Activated naive CD8-positive, alpha-beta T cell (primary cell): ENCODE measurements at regions not wholly inside any gene's neighbourhood (a gene's known extent, or its start where the extent isn't known, plus 50 kb on each side); places are given as distances from the start of the nearest gene placed in this dataset.

ENCODE experiments used
- H3K27ac Mint-ChIP-seq: one replicate; pipeline ENCODE4 v1.8.0; 2021; ENCODE audit warnings: mixed read lengths
- H3K27me3 Mint-ChIP-seq: one replicate; pipeline ENCODE4 v1.8.0; 2021; ENCODE audit warnings: mixed read lengths
- H3K36me3 Mint-ChIP-seq: one replicate; pipeline ENCODE4 v1.8.0; 2021; ENCODE audit warnings: mixed read lengths
- H3K4me1 Mint-ChIP-seq: one replicate; pipeline ENCODE4 v1.8.0; 2021; ENCODE audit warnings: low read depth, mixed read lengths
- H3K4me3 Mint-ChIP-seq: one replicate; pipeline ENCODE4 v1.8.0; 2021; ENCODE audit warnings: mild to moderate bottlenecking, mixed read lengths
- H3K9me3 Mint-ChIP-seq: one replicate; pipeline ENCODE4 v1.8.0; 2021; ENCODE audit warnings: low read depth, mixed read lengths

DNA sequence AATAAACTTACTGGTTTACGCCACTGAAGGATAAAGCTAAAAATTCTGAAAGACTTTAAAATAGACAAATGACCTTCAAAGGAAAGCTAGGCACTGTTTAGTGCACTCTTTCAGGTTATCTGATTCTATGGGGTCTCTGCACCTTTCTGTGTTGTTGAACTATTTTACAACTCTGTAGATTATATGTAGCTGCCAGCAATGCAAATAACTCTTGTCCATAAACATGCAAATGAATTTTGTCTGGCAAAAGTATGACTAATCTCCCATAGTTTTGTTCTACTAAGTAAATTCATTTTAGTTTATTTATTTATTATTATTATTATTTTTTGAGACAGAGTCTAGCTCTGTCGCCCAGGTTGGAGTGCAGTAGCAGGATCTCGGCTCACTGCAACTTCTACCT, 266.3 kb upstream of the CCDC196 start:
- Mint-ChIP-seq H3K27me3 (peaks cover 2% of the 10 kb centered on the region), H3K9me3 (peaks cover 5% of the 10 kb centered on the region), H3K36me3 (no peaks in the 10 kb centered on the region), H3K4me1 (no peaks in the 10 kb centered on the region), H3K27ac (no peak overlapping the region), H3K4me3 (no peak overlapping the region)

DNA sequence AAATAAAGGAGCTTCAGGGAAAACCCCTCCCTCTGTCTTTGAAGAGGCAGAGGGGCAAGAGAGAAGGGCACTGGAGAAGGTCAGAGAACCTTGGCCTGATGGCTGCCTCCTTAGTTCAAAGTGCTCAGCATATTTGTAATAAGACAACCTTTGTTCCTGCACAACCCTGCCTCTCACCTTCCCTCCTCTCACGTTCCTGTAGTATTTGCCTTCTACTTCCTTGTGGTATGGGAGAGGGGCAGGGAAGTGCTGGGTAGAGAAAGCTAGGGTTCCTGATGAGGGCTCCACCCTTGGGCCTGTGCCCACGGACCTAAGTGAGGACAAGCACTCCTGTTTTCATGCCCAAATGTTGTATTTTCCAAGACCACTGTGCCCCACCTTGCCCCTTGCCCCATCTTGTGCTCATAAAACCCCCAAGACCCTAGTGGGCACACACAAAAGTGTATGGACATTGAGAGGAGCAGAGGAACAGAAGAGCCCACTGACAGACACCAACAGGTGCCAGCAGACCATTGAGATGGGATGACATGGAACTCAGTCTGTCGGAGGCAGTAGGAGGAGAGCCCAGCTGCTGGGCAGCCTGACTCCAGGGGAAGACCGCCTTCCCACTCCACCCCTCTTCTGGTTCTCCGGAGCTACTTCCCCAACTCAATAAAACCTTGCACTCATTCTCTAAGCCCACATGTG, 261.5 kb upstream of the CCDC196 start:
- Mint-ChIP-seq H3K27me3 (peaks cover 1% of the 10 kb centered on the region), H3K36me3 (peaks cover 4% of the 10 kb centered on the region), H3K4me1 (no peaks in the 10 kb centered on the region), H3K9me3 (peaks cover 8% of the 10 kb centered on the region), H3K4me3 (no peak overlapping the region), H3K27ac (no peak overlapping the region)

DNA sequence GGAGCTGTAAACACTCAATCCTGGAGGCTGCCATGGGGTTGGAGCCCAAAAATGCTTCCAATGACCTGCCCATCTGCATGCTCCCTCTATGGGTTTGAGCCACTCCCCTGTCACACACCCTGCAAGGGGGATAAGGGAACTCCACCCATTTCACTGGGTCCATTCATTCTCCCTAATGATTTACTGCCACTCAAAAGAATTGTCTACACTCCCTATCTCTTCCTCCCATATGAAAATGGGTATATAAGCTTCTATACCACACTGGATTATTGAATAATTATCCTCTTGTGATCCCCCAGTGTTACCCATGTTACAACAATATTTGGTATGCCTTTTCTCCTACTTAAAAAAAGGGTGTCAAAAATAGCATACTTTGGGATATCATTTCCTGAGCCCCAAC, 260.8 kb upstream of the CCDC196 start:
- Mint-ChIP-seq H3K4me3 (no peak overlapping the region), H3K27ac (no peak overlapping the region), H3K36me3 (peaks cover 8% of the 10 kb centered on the region), H3K4me1 (no peaks in the 10 kb centered on the region), H3K27me3 (peaks cover 2% of the 10 kb centered on the region), H3K9me3 (peaks cover 11% of the 10 kb centered on the region)

DNA sequence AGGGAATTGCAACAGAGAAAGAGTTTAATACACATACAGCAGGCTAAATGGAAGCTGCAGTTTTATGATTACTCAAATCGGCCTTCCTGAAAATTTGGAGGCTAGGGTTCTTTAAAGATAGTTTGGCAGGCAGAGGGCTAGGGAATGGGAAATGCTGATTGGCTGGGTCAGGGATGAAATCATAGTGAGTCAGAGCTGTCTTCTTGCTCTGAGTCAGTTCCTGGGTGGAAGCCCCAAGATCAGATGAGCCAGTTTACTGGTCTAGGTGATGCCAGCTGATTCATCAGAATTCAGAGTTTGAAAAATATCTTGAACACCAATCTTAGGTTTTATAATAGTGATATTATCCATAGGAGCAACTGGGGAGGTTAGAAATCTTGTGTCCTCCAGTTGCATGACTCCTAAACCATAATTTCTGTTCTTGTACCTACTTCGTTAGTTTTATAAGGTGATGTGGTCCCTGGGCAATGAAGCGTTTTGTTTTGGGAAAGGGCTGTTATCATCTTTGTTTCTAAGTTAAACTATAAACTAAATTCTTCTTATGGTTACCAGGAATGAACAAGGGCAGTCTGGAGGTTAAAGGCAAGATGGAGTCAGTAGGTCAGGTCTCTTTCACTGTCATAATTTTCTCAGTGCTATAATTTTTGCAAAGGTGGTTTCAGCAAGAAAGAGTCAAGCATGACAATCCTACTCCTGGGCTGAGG, 257.8 kb upstream of the CCDC196 start:
- no peaks in the 10 kb centered on the region for H3K4me1 Mint-ChIP-seq
- H3K27me3 Mint-ChIP-seq: peaks cover 12% of the 10 kb centered on the region
- peaks cover 12% of the 10 kb centered on the region for H3K36me3 Mint-ChIP-seq
- H3K9me3 Mint-ChIP-seq: peaks cover 11% of the 10 kb centered on the region
- no peak overlapping the region for H3K4me3 Mint-ChIP-seq
- H3K27ac Mint-ChIP-seq: no peak overlapping the region

DNA sequence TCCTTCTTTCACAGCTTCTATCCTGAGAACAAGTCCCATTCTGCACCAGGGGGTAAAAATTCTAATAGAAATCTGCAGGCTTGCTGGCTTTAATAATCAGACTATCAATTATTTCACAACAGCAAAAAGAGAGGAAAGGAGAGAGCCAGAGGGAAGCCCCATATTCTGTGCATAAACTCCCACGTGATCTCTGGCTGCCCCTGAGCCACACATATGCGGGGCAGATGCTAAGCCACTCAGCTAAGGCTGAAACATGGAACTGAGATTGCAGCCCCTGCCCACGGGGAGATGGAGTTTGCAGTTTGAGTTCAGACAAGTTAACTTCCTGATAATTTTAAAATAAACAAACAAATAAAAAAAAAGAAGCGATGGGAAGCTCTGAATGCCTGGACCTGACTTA, 254.4 kb upstream of the CCDC196 start:
- H3K4me3 Mint-ChIP-seq: no peak overlapping the region
- peaks cover 11% of the 10 kb centered on the region for H3K9me3 Mint-ChIP-seq
- peaks cover 10% of the 10 kb centered on the region for H3K36me3 Mint-ChIP-seq
- peaks cover 15% of the 10 kb centered on the region for H3K27me3 Mint-ChIP-seq
- no peak overlapping the region for H3K27ac Mint-ChIP-seq
- H3K4me1 Mint-ChIP-seq: no peaks in the 10 kb centered on the region

DNA sequence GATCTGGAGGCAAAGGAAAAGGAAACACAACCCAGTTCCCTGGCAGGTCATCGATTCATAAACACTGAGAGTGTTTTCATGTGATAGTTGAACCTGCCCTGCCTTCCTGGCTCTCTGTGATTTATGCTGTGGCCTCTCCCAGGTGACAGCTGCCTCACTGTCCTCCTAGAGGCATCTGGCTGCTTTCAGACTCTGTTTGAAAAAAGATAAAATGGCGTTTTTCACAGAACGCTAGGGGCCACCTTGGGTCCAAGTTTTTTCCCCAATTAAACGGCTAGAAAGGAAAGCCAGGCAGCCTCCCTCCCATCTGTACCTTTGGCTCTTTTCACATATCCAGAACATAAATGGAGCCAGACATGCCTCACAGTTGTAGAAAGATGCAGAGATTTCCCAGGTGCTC, 252.6 kb upstream of the CCDC196 start:
- no peak overlapping the region for H3K4me3 Mint-ChIP-seq
- H3K9me3 Mint-ChIP-seq: peaks cover 3% of the 10 kb centered on the region
- H3K36me3 Mint-ChIP-seq: peaks cover 8% of the 10 kb centered on the region
- H3K27ac Mint-ChIP-seq: no peak overlapping the region
- H3K4me1 Mint-ChIP-seq: no peaks in the 10 kb centered on the region
- peaks cover 18% of the 10 kb centered on the region for H3K27me3 Mint-ChIP-seq

DNA sequence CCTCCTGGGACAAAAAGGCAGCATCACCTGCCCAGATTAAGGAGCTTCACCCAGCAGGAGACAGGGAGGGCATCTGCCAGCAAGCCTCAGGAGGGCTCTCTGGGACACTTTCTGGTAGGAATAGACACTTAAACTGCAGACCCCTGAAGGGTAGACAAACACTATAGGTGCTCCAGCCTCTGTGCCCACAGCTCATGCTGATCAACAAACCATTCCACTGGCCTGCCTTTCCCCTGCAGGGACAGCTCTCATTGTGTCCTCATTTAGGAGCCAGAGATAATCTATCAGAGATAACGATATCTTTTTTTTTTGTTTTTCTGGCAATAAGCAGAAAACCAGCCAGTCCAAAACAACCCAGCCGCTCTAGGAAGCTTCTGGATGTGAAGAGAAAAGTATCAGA, 251.8 kb upstream of the CCDC196 start:
- H3K4me1 Mint-ChIP-seq: no peaks in the 10 kb centered on the region
- H3K27ac Mint-ChIP-seq: no peak overlapping the region
- H3K9me3 Mint-ChIP-seq: peaks cover 3% of the 10 kb centered on the region
- H3K36me3 Mint-ChIP-seq: peaks cover 8% of the 10 kb centered on the region
- H3K4me3 Mint-ChIP-seq: no peak overlapping the region
- H3K27me3 Mint-ChIP-seq: peaks cover 18% of the 10 kb centered on the region

DNA sequence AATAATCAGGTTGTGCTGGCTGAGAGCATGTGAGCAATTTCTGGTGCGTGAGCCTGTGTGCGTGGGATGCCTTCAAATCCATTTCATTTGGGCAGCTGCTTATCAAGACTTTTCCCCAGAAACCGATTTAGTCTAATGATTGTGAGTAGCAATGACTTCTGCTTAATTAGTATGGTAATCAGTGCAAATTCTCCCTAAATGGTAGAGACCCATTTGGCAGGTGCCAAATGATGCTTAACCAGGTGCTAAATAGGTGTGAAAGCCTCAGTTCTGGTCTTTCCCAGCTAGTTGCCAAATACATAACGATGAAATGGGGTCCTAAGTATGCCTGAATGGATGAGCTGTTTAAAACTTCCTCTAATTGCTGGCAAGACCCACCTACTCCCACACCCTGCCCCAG, 248.4 kb upstream of the CCDC196 start:
- no peak overlapping the region for H3K4me3 Mint-ChIP-seq

DNA sequence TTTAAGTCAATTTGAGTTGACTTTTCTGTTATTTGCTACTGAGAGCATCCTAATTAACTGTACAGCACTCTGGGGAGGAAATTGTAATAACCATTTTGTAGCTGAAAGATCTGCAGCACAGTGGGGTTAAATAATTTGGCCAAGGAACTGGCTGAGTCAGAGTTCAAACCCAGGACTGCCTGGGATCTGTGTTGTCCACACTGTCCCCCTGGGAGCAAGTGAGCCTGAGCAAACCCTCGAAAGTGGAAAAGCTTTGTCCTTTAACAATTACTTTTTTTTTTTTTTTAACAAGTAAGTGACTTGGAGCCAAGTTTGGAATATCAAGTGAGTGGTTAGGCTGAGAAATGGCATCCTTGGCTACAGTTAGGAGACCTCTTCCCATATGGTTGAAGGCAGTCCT, 247.2 kb upstream of the CCDC196 start:
- H3K9me3 Mint-ChIP-seq: no peaks in the 10 kb centered on the region
- no peak overlapping the region for H3K4me3 Mint-ChIP-seq
- H3K27me3 Mint-ChIP-seq: peaks cover 6% of the 10 kb centered on the region
- no peak overlapping the region for H3K27ac Mint-ChIP-seq
- no peaks in the 10 kb centered on the region for H3K36me3 Mint-ChIP-seq
- no peaks in the 10 kb centered on the region for H3K4me1 Mint-ChIP-seq

More for the DNA sequence above, 248.4 kb upstream of the CCDC196 start:
- Mint-ChIP-seq H3K27me3 (peaks cover 10% of the 10 kb centered on the region), H3K27ac (no peak overlapping the region), H3K36me3 (no peaks in the 10 kb centered on the region), H3K9me3 (no peaks in the 10 kb centered on the region), H3K4me1 (no peaks in the 10 kb centered on the region)

DNA sequence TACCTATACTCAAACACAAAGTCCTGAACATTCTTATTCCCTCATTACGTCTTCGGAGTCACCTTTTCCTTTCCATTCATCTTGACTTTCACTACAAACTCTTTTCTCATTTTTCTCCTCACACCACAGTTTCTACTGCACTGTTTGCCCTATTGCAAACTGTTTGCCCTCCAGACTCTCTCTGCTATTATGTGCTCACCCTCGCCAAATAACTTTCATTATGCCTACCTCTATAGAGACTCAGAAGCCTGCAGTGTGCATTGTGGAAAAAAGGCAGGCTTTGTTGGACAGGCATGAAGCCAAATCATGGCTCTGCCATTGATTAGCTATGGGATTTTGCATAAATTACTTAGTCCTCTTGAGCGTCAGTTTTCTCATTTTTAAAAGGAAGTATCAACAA, 246.6 kb upstream of the CCDC196 start:
- Mint-ChIP-seq H3K27me3 (peaks cover 6% of the 10 kb centered on the region), H3K36me3 (no peaks in the 10 kb centered on the region), H3K9me3 (no peaks in the 10 kb centered on the region), H3K4me1 (no peaks in the 10 kb centered on the region), H3K27ac (no peak overlapping the region), H3K4me3 (no peak overlapping the region)

DNA sequence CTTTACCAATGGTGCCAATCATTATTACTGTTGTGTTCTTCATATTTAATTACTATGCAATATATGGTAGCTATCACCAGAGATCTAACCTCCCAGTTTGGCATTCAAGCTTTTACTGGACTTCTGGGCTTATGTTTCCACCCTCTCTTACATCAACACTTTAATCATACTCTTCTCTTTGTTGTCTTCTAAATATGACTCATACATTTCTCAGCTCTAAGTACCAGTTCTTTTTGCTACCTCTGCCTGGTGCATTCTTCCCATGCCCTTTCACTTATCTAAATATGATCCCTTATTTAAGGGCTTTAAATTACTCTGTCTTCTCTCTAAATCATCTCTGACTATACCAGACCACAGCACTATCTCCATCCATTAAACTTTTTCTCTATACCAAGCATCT, 246.1 kb upstream of the CCDC196 start:
- Mint-ChIP-seq H3K27me3 (peaks cover 6% of the 10 kb centered on the region), H3K36me3 (no peaks in the 10 kb centered on the region), H3K27ac (no peak overlapping the region), H3K9me3 (no peaks in the 10 kb centered on the region), H3K4me3 (no peak overlapping the region), H3K4me1 (no peaks in the 10 kb centered on the region)

DNA sequence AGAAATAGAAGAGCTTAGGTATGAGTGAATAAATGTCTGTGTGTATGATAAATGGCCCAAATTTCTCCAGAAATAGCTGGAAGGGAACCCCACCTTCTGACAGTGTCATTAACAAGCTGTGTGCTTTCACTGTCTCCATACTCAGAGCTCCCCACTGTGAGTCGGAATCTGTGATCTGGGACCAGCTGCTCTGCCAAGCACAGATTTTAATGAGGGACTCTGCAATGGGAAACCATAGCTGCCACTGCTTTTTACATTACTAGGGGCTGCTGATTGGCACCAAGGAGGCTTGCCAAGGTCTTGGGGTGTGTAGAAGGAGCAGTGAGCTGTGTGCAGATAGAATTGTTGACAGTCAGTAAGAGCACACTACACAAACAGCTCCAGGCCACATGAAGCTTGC, 244.2 kb upstream of the CCDC196 start:
- no peak overlapping the region for H3K4me3 Mint-ChIP-seq
- H3K36me3 Mint-ChIP-seq: no peaks in the 10 kb centered on the region
- H3K4me1 Mint-ChIP-seq: no peaks in the 10 kb centered on the region
- H3K27ac Mint-ChIP-seq: no peak overlapping the region
- H3K9me3 Mint-ChIP-seq: no peaks in the 10 kb centered on the region
- H3K27me3 Mint-ChIP-seq: peaks cover 5% of the 10 kb centered on the region

DNA sequence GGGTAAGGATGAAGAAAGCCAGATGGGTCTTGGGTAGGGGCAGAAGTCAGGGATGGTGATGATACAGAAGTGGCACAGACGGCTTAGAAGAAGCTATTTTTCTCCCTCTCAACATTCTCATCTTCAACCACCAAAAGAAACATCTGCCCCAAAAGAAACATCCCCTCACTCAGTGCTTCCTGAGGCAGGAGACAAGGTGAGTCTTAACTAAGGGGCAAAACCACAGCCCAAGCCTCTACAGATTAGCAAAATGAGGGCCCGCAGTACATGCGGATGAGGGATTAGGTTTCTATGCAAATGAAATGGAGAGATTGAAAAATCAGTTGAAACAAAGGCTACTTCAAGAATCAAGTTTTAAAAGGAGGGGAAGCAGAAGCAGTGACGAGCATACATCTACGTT, 241.3 kb upstream of the CCDC196 start:
- H3K4me1 Mint-ChIP-seq: no peaks in the 10 kb centered on the region
- peaks cover 4% of the 10 kb centered on the region for H3K27me3 Mint-ChIP-seq
- H3K9me3 Mint-ChIP-seq: no peaks in the 10 kb centered on the region
- H3K4me3 Mint-ChIP-seq: no peak overlapping the region
- H3K27ac Mint-ChIP-seq: no peak overlapping the region
- H3K36me3 Mint-ChIP-seq: no peaks in the 10 kb centered on the region

DNA sequence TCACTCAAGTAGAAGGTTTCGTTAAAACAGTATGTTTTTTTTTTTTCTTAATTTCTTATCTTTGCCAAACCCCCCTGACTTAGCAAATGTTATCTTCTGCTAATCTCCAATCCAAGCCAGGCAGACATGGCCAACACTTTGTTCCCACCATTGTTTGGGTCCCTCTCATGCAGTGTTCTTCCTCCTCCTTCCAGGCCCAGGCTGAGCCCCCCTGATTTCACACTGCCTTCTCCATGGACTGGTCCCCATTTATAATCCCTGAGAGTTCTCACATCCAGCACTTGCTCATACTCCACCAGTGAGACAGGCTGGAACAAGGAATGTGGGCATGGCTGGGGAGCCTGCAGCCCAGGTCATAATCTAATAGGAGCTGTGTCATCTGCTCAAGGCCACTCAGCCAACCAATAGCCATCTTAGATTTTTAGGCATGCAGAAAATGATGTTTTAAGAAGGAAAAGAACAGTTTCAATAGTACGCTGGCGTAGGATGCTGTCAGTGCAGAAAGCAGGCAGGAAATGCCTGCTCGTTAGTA, 238.4 kb upstream of the CCDC196 start:
- Mint-ChIP-seq H3K4me3 (no peak overlapping the region), H3K27ac (no peak overlapping the region), H3K36me3 (no peaks in the 10 kb centered on the region), H3K27me3 (peaks cover 6% of the 10 kb centered on the region), H3K4me1 (no peaks in the 10 kb centered on the region), H3K9me3 (no peaks in the 10 kb centered on the region)

DNA sequence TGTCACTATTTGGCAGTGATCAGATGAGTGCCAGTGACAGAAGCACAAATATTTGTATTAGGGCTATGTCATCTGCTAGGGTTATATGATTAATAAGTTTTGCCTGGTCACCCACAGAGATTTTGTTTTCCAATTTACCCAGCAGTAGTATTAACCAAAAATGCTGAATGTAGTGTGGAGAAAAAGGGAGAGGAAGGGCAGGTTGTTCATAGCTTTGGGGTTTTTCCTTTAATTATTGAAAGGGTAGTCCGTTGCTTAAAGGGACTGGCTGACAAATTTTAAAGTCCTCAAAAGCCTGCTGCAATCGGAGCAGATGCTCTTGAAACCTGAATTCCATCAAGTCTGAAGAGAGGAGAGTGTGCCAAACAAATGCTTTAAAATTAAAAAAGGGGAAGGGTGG, 237.9 kb upstream of the CCDC196 start:
- Mint-ChIP-seq H3K36me3 (no peaks in the 10 kb centered on the region), H3K27ac (no peak overlapping the region), H3K9me3 (no peaks in the 10 kb centered on the region), H3K27me3 (peaks cover 6% of the 10 kb centered on the region), H3K4me1 (no peaks in the 10 kb centered on the region), H3K4me3 (no peak overlapping the region)

DNA sequence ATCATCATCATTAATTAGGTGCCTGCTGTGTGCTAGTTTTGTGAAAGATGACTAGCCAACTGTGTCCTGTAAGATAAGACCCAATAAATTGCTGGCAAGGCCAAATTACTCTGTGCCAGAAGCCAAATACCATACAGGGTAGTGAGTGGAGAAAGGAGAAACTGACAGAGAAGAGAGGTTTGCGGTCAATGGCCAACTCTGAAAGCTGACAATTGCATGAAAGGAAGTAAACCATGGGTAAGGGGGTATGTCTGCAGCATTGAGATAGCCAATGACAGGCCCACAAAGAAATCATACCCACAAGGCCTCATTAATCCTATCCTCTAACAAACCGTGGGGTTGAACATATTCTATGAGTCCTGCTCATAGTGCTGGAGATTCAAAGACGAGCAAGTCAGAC, 236.6 kb upstream of the CCDC196 start:
- Mint-ChIP-seq H3K4me3 (no peak overlapping the region), H3K27ac (no peak overlapping the region), H3K27me3 (peaks cover 6% of the 10 kb centered on the region), H3K4me1 (no peaks in the 10 kb centered on the region), H3K9me3 (no peaks in the 10 kb centered on the region), H3K36me3 (no peaks in the 10 kb centered on the region)
